OCI-LY7 (cell line): ENCODE measurements at regions not wholly inside any gene's neighbourhood (a gene's known extent, or its start where the extent isn't known, plus 50 kb on each side); places are given as distances from the start of the nearest gene placed in this dataset.

Source experiments
- BruUV-seq: library from RNA; stranded (reverse); fragments of 400-500 nt; replicated peaks from 2 replicates; lab custom pipeline; 2021; lab: Mats Ljungman, UMichigan
- CTCF ChIA-PET: fragments of 300-600 bp; sonication (Branson Sonifier 250); formaldehyde crosslinking; loops from one replicate; lab custom pipeline; 2022; ENCODE audit warnings: antibody characterized with exemption; ENCODE audit not compliant: unreplicated experiment; lab: Charles Lee
- POLR2A ChIA-PET: fragments of 300-600 bp; sonication (Branson Sonifier 250); formaldehyde crosslinking; loops from one replicate; lab custom pipeline; 2022; ENCODE audit warnings: antibody characterized with exemption; lab: Charles Lee
- DNase-seq: peaks from one replicate; pipeline ENCODE4 v3.0.0-alpha.2; 2015; ENCODE audit warnings: low spot score
- H2AFZ ChIP-seq: fragments of 200-600 bp; sonication (generic), shearing (Covaris generic); 2 replicates; pipeline ENCODE4 v1.6.1; 2014; ENCODE audit warnings: mild to moderate bottlenecking, antibody characterized with exemption, low read length, moderate library complexity
- H3K27ac ChIP-seq: fragments of 200-600 bp; sonication (generic); 2 replicates; pipeline ENCODE4 v1.5.1; 2014; ENCODE audit warnings: mixed run types, low read depth, mild to moderate bottlenecking, moderate library complexity, low read length, inconsistent platforms; ENCODE audit not compliant: poor library complexity, severe bottlenecking
- H3K36me3 ChIP-seq: fragments of 200-600 bp; sonication (generic); 2 replicates; pipeline ENCODE4 v1.6.1; 2014; ENCODE audit warnings: mild to moderate bottlenecking, antibody characterized with exemption, low read length, moderate library complexity, mixed read lengths; ENCODE audit not compliant: insufficient read depth
- H3K4me1 ChIP-seq: fragments of 200-600 bp; sonication (generic); 2 replicates; pipeline ENCODE4 v1.5.1; 2014; ENCODE audit warnings: mild to moderate bottlenecking, low read length; ENCODE audit not compliant: insufficient read depth, poor library complexity, severe bottlenecking
- H3K4me2 ChIP-seq: fragments of 200-600 bp; sonication (generic); 2 replicates; pipeline ENCODE4 v1.6.1; 2014; ENCODE audit warnings: mild to moderate bottlenecking, low read length
- H3K4me3 ChIP-seq: fragments of 200-600 bp; sonication (generic); 2 replicates; pipeline ENCODE4 v1.5.1; 2014; ENCODE audit warnings: mild to moderate bottlenecking, low read depth, low read length; ENCODE audit not compliant: poor library complexity, severe bottlenecking
- H3K79me2 ChIP-seq: fragments of 200-600 bp; sonication (generic); 2 replicates; pipeline ENCODE4 v1.6.1; 2016; ENCODE audit warnings: low read depth, mild to moderate bottlenecking, low read length, moderate library complexity, mixed read lengths; ENCODE audit not compliant: insufficient read depth
- H3K9me2 ChIP-seq: fragments of 200-600 bp; sonication (generic); 2 replicates; pipeline ENCODE4 v1.6.1; 2016; ENCODE audit warnings: mild to moderate bottlenecking, low read length, mixed read lengths; ENCODE audit not compliant: insufficient read depth
- H3K9me3 ChIP-seq: fragments of 200-600 bp; sonication (generic); 2 replicates; pipeline ENCODE4 v1.6.1; 2014; ENCODE audit warnings: mild to moderate bottlenecking, mixed run types, low read length, mixed read lengths
- H4K20me1 ChIP-seq: fragments of 200-600 bp; sonication (generic); 2 replicates; pipeline ENCODE4 v1.6.1; 2014; ENCODE audit warnings: mild to moderate bottlenecking, antibody characterized with exemption, low read length, moderate library complexity, mixed read lengths; ENCODE audit not compliant: insufficient read depth
- CTCF ChIP-seq: fragments of 200-600 bp; sonication (generic); conservative IDR thresholded peaks from 2 replicates; pipeline ENCODE4 v1.5.1; 2014; ENCODE audit warnings: mild to moderate bottlenecking, antibody characterized with exemption, low read length, moderate library complexity, mixed read lengths
- EZH2phosphoT487 ChIP-seq: fragments of 200-600 bp; sonication (generic); IDR thresholded peaks from 2 replicates; pipeline ENCODE4 v1.6.1; 2018; ENCODE audit warnings: low read depth, borderline replicate concordance, mild to moderate bottlenecking, mixed run types, antibody characterized with exemption, low read length, moderate library complexity, mixed read lengths
- intact Hi-C: fragments of 100-400 bp; cut with micrococcal nuclease; formaldehyde crosslinking; loops from one replicate; pipeline ENCODE4 v1.10.0; 2022; ENCODE audit not compliant: unreplicated experiment

GRCh38 chr12:78315028-78315427 lies 484.3 kb downstream of the NAV3 start:
- Histone ChIP-seq H3K4me1 (no peaks in the 10 kb centered on the region), H3K79me2 (no peaks in the 10 kb centered on the region), H3K4me3 (no peak overlapping the region), H3K9me2 (no peaks in the 10 kb centered on the region), H3K9me3 (no peaks in the 10 kb centered on the region), H4K20me1 (no peaks in the 10 kb centered on the region), H3K36me3 (no peaks in the 10 kb centered on the region), H2AFZ (no peak overlapping the region), H3K27ac (no peak overlapping the region), H3K4me2 (no peak overlapping the region)
- POLR2A ChIA-PET = no interaction called here
- CTCF ChIA-PET = no interaction called here
- TF ChIP-seq EZH2phosphoT487 (no peak), CTCF (no peak)
- no TSS peak for BruUV-seq
- intact Hi-C loops = no loop called here
- DNase-seq = no peak

GRCh38 chr12:78316136-78316535 lies 485.4 kb downstream of the NAV3 start:
- intact Hi-C loops = no loop called here
- no TSS peak for BruUV-seq
- no peak for TF ChIP-seq CTCF
- no peak for TF ChIP-seq EZH2phosphoT487
- Histone ChIP-seq H3K79me2 (no peaks in the 10 kb centered on the region), H3K4me3 (no peak overlapping the region), H3K27ac (no peak overlapping the region), H4K20me1 (no peaks in the 10 kb centered on the region), H3K4me2 (no peak overlapping the region), H3K4me1 (no peaks in the 10 kb centered on the region), H3K9me3 (no peaks in the 10 kb centered on the region), H2AFZ (no peak overlapping the region), H3K36me3 (no peaks in the 10 kb centered on the region), H3K9me2 (no peaks in the 10 kb centered on the region)
- no peak for DNase-seq
- ChIA-PET POLR2A (interaction anchor here (1.1 kb wide), 1 partner anchor 82 kb away, joined by 6 read pairs; no protein-coding TSS in a partner anchor), CTCF (no interaction called here)

GRCh38 chr12:78316631-78317468 lies 486.2 kb downstream of the NAV3 start:
- TF ChIP-seq EZH2phosphoT487 (no peak), CTCF (no peak)
- H3K9me3 ChIP-seq = no peaks in the 10 kb centered on the region
- no peaks in the 10 kb centered on the region for H3K4me1 ChIP-seq
- no peak overlapping the region for H2AFZ ChIP-seq
- no peaks in the 10 kb centered on the region for H3K9me2 ChIP-seq
- CTCF ChIA-PET = no interaction called here
- no peaks in the 10 kb centered on the region for H4K20me1 ChIP-seq
- intact Hi-C loops = no loop called here
- H3K4me3 ChIP-seq = no peak overlapping the region
- H3K4me2 ChIP-seq = no peak overlapping the region
- POLR2A ChIA-PET = interaction anchor here (1.1 kb wide), 1 partner anchor 83 kb away, joined by 6 read pairs; no protein-coding TSS in a partner anchor
- DNase-seq = no peak
- no peak overlapping the region for H3K27ac ChIP-seq
- no peaks in the 10 kb centered on the region for H3K36me3 ChIP-seq
- BruUV-seq = no TSS peak
- H3K79me2 ChIP-seq = no peaks in the 10 kb centered on the region
